ENCODE measurements at regions not wholly inside any gene's neighbourhood (a gene's known extent, or its start where the extent isn't known, plus 50 kb on each side); places are given as distances from the start of the nearest gene placed in this dataset.

DNA sequence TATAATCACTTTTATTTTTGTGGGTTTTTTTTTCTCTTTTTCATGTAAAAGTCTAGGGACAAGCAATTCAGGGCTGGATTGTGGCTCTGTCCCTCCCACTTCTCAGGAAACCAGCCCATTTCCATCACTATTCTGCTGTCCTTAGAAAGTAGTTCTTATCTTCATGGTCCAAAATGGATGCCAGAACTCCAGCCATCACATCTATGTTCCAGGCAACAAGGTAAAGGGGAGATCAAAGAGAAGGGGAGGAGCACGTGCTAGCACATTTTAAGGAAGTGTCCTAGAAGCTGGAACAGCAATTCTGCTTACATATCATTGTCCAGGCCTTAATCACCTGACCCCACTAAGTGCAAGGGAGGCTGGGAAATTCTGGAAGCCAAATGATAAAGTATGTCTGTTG is 181.1 kb upstream of the C2CD4B start:
- Histone ChIP-seq H3K9ac (ENCODE audit: control insufficient read depth, extremely low read depth, insufficient read depth, low read length) (no peak overlapping the region), H3K4me2 (ENCODE audit: control insufficient read depth, extremely low read depth, insufficient read depth, low read depth, low read length) (no peak overlapping the region), H3K27ac (ENCODE audit: control insufficient read depth, insufficient read depth, low read length) (no peak overlapping the region), H3K4me3 (ENCODE audit: control insufficient read depth in 2 of 3, extremely low read depth in 1 of 3, insufficient read depth in 2 of 3, low read depth in 1 of 3, low read length in 3 of 3) (no peak overlapping the region), H3K79me2 (ENCODE audit: control insufficient read depth, insufficient read depth, low read length) (no peaks in the 10 kb centered on the region), H3K27me3 (ENCODE audit: control insufficient read depth, extremely low read depth, insufficient read depth, low read length) (no peaks in the 10 kb centered on the region), H2AFZ (ENCODE audit: control insufficient read depth, low read length) (no peak overlapping the region), H3K4me1 (ENCODE audit: control insufficient read depth, extremely low read depth, insufficient read depth, low read length) (no peaks in the 10 kb centered on the region), H3K9me1 (ENCODE audit: control insufficient read depth, extremely low read depth, insufficient read depth, low read length) (no peaks in the 10 kb centered on the region), H3K36me3 (ENCODE audit: control insufficient read depth in 2 of 2, extremely low read depth in 1 of 2, insufficient read depth in 2 of 2, low read length in 2 of 2) (no peaks in the 10 kb centered on the region), H4K20me1 (ENCODE audit: control insufficient read depth, extremely low read depth, insufficient read depth, low read length) (no peaks in the 10 kb centered on the region), H3K9me3 (ENCODE audit: control insufficient read depth, low read depth, low read length) (no peaks in the 10 kb centered on the region)
- TF ChIP-seq CTCF (optimal IDR thresholded peaks at IDR 0.05 in 1 of 3, IDR thresholded peaks at IDR 0.05 in 1 of 3, conservative IDR thresholded peaks at IDR 0.05 in 1 of 3; ENCODE audit: extremely low read depth in 1 of 3, insufficient read depth in 2 of 3, low read length in 3 of 3): no peak
- no peak for TF ChIP-seq EZH2 (IDR thresholded peaks at IDR 0.05; ENCODE audit: low read length)
- DNase-seq (ENCODE audit: low read depth, low spot score) (no peak), FAIRE-seq (no peak)
- dilution Hi-C loops (cut with MboI; ENCODE audit: extremely low pct_ligation_motif_present, low sequenced_read_pairs): no loop called here

DNA sequence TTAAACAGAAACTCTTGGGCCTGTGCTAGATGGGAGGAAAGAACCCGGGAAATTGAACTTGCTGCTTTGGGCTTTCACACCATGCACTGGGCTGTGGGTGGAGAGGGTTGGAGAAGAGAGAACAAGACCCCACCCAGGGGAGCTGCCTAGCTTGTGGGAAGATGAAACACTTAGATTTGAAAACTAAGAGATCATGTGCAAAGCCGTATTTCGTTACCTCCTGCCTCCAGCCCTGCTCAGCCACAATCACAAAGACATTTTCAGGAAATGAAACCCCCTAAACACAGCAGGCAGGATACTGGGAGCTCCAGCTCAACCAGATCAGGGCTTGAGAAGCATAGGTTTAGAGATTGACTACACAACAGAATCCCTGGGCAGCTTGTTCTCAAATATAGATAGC is 183.0 kb upstream of the C2CD4B start:
- Histone ChIP-seq H3K9ac (ENCODE audit: control insufficient read depth, extremely low read depth, insufficient read depth, low read length) (no peak overlapping the region), H3K27ac (ENCODE audit: control insufficient read depth, insufficient read depth, low read length) (no peak overlapping the region), H3K4me1 (ENCODE audit: control insufficient read depth, extremely low read depth, insufficient read depth, low read length) (no peaks in the 10 kb centered on the region), H3K4me2 (ENCODE audit: control insufficient read depth, extremely low read depth, insufficient read depth, low read depth, low read length) (no peak overlapping the region), H3K4me3 (ENCODE audit: control insufficient read depth in 2 of 3, extremely low read depth in 1 of 3, insufficient read depth in 2 of 3, low read depth in 1 of 3, low read length in 3 of 3) (no peak overlapping the region), H3K9me3 (ENCODE audit: control insufficient read depth, low read depth, low read length) (no peaks in the 10 kb centered on the region), H2AFZ (ENCODE audit: control insufficient read depth, low read length) (no peak overlapping the region), H3K79me2 (ENCODE audit: control insufficient read depth, insufficient read depth, low read length) (no peaks in the 10 kb centered on the region), H3K27me3 (ENCODE audit: control insufficient read depth, extremely low read depth, insufficient read depth, low read length) (peaks cover 4% of the 10 kb centered on the region), H3K36me3 (ENCODE audit: control insufficient read depth in 2 of 2, extremely low read depth in 1 of 2, insufficient read depth in 2 of 2, low read length in 2 of 2) (no peaks in the 10 kb centered on the region), H3K9me1 (ENCODE audit: control insufficient read depth, extremely low read depth, insufficient read depth, low read length) (no peaks in the 10 kb centered on the region), H4K20me1 (ENCODE audit: control insufficient read depth, extremely low read depth, insufficient read depth, low read length) (no peaks in the 10 kb centered on the region)
- DNase-seq (ENCODE audit: low read depth, low spot score): no peak
- dilution Hi-C loops (cut with MboI; ENCODE audit: extremely low pct_ligation_motif_present, low sequenced_read_pairs): no loop called here
- FAIRE-seq: no peak
- no peak for TF ChIP-seq EZH2 (IDR thresholded peaks at IDR 0.05; ENCODE audit: low read length)
- no peak for TF ChIP-seq CTCF (optimal IDR thresholded peaks at IDR 0.05 in 1 of 3, IDR thresholded peaks at IDR 0.05 in 1 of 3, conservative IDR thresholded peaks at IDR 0.05 in 1 of 3; ENCODE audit: extremely low read depth in 1 of 3, insufficient read depth in 2 of 3, low read length in 3 of 3)

Data from keratinocyte (primary cell).